Liver (tissue), 7 donors: ENCODE measurements at regions not wholly inside any gene's neighbourhood (a gene's known extent, or its start where the extent isn't known, plus 50 kb on each side); places are given as distances from the start of the nearest gene placed in this dataset.

Experiments used
- DNase-seq: peaks from one replicate; pipeline ENCODE4 v3.0.0-alpha.2; 2017; ENCODE audit warnings: low spot score
- H3K27ac ChIP-seq, 2 donors: one replicate each; pipeline ENCODE4 v1.7.0; 2013; ENCODE audit warnings: inconsistent platforms in 2 of 2, low read length in 2 of 2, control low read depth in 1 of 2, low read depth in 1 of 2, mild to moderate bottlenecking in 1 of 2
- H3K27me3 ChIP-seq, 4 donors: one replicate each; pipeline versions ENCODE4 v1.6.1 to v1.7.0; 2013; ENCODE audit warnings: low read length in 3 of 4, inconsistent platforms in 1 of 4, mild to moderate bottlenecking in 1 of 4, moderate library complexity in 1 of 4; ENCODE audit not compliant: control insufficient read depth in 4 of 4, insufficient read depth in 4 of 4
- H3K36me3 ChIP-seq, 4 donors: one replicate each; pipeline versions ENCODE4 v1.6.1 to v1.7.0; 2013; ENCODE audit warnings: low read length in 3 of 4, mild to moderate bottlenecking in 3 of 4, low read depth in 1 of 4, moderate library complexity in 1 of 4; ENCODE audit not compliant: control insufficient read depth in 4 of 4, insufficient read depth in 3 of 4
- H3K4me1 ChIP-seq, 4 donors: one replicate each; pipeline versions ENCODE4 v1.6.1 to v1.7.0; 2013; ENCODE audit warnings: low read length in 3 of 4, mild to moderate bottlenecking in 3 of 4, moderate library complexity in 1 of 4; ENCODE audit not compliant: control insufficient read depth in 4 of 4, insufficient read depth in 4 of 4
- H3K4me3 ChIP-seq, 3 donors: one replicate each; pipeline versions ENCODE4 v1.6.1 to v1.7.0; 2013; ENCODE audit warnings: low read length in 3 of 3, control low read depth in 1 of 3, low read depth in 1 of 3, mild to moderate bottlenecking in 1 of 3
- H3K9ac ChIP-seq, 2 donors: one replicate each; pipeline ENCODE4 v1.7.0; 2013; ENCODE audit warnings: low read length in 2 of 2, mild to moderate bottlenecking in 2 of 2, moderate library complexity in 2 of 2, control low read depth in 1 of 2, low read depth in 1 of 2
- H3K9me3 ChIP-seq, 4 donors: one replicate each; pipeline versions ENCODE4 v1.6.1 to v1.7.0; 2013; ENCODE audit warnings: low read length in 3 of 4; ENCODE audit not compliant: control insufficient read depth in 4 of 4
- HNF4A ChIP-seq, 2 donors: conservative IDR thresholded peaks; 2 replicates each; pipeline ENCODE4 v1.6.1; 2016; ENCODE audit warnings: antibody characterized with exemption in 2 of 2, mild to moderate bottlenecking in 2 of 2
- JUND ChIP-seq, 2 donors: IDR thresholded peaks; 2 replicates each; pipeline ENCODE4 v1.6.1; 2016; ENCODE audit warnings: antibody characterized with exemption in 2 of 2
- NR2F2 ChIP-seq: IDR thresholded peaks from 2 replicates; pipeline ENCODE4 v1.6.1; 2016; ENCODE audit warnings: antibody characterized with exemption
- RAD21 ChIP-seq, 2 donors: IDR thresholded peaks; 2 replicates each; pipeline ENCODE4 v1.6.1; 2016; ENCODE audit warnings: antibody characterized with exemption in 2 of 2, mild to moderate bottlenecking in 2 of 2
- RXRA ChIP-seq, 2 donors: IDR thresholded peaks; 2 replicates each; pipeline ENCODE4 v1.6.1; 2017 to 2018; ENCODE audit warnings: antibody characterized with exemption in 2 of 2, mild to moderate bottlenecking in 1 of 2
- SP1 ChIP-seq: IDR thresholded peaks from 2 replicates; pipeline ENCODE4 v1.6.1; 2018; ENCODE audit warnings: antibody characterized with exemption, mild to moderate bottlenecking
- WGBS: extraction: QIAGEN DNeasy Blood & Tissue Kit; methylation state at CpG from one replicate; pipeline ENCODE4 v1.1.7; 2013; 5-methylcytosine and 5-hydroxymethylcytosine counted together
- TF ChIP-seq, protein P1 (sequence below): IDR thresholded peaks from 2 replicates; pipeline ENCODE4 v1.6.1; 2016; ENCODE audit warnings: antibody characterized with exemption
- TF ChIP-seq, protein P2 (sequence below): IDR thresholded peaks from 2 replicates; pipeline ENCODE4 v1.6.1; 2016; ENCODE audit warnings: antibody characterized with exemption
- donor health status: healthy.
- donor health status: healthy.
- donor health status: healthy.
- donor health status: healthy.

DNA sequence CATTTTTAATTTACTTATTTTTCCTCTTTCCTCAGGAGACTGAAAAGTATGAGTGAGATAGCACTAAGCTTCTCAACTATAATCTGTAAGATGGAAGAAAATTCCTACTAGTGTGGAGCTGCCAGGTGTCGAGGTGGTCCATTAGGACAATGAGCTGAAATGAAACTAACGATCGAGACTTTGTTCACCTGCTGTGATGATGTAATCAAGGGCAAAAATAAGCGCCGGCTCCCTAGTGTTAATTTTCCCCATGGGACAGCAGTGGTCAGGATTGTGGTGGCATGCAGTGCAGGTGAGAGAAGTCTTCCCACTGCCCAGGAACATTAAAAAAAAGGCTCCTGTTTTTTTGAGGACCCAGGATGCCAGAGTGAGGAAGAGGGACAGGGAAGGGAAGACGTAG lies 859.1 kb upstream of the GCFC2 start:
- Histone ChIP-seq H3K4me1 (peaks cover 0 to 5% (median 3%) of the 10 kb centered on the region in 4 donors), H3K27me3 (no peaks in the 10 kb centered on the region), H3K36me3 (no peaks in the 10 kb centered on the region), H3K4me3 (peak overlapping the region; percentile 24 to 52 (median 27)), H3K9me3 (no peaks in the 10 kb centered on the region), H3K27ac (no peak overlapping the region), H3K9ac (peak overlapping the region in 1 of 2 donors; percentile 22)
- TF ChIP-seq HNF4A (conservative IDR thresholded peaks at IDR 0.05) = peak in 1 of 2 donors; percentile 44
- TF ChIP-seq, protein P1, sequence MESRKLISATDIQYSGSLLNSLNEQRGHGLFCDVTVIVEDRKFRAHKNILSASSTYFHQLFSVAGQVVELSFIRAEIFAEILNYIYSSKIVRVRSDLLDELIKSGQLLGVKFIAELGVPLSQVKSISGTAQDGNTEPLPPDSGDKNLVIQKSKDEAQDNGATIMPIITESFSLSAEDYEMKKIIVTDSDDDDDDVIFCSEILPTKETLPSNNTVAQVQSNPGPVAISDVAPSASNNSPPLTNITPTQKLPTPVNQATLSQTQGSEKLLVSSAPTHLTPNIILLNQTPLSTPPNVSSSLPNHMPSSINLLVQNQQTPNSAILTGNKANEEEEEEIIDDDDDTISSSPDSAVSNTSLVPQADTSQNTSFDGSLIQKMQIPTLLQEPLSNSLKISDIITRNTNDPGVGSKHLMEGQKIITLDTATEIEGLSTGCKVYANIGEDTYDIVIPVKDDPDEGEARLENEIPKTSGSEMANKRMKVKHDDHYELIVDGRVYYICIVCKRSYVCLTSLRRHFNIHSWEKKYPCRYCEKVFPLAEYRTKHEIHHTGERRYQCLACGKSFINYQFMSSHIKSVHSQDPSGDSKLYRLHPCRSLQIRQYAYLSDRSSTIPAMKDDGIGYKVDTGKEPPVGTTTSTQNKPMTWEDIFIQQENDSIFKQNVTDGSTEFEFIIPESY = no peak
- no peak for DNase-seq
- WGBS = 36% methylated on average over 6 of the region's 6 CpGs

DNA sequence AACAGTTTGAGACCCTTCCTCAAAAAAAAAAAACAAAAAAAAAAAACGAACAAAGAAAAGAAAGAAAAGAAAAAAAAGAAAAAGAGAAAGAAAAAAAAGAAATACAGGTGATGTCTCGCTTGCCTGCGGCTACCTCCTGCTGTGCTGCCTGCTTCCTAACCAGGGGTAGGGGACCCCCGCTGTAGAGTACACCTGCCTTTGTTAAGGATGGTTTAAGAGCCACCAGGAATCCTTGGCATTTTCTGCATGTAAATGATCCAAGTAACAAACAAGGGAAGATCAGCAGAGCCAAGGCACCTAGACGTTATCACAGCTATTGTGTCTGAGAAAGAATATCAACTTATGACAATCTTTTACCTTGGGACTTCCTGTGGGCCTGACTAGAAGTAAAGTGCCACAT lies 856.8 kb upstream of the GCFC2 start:
- Histone ChIP-seq H3K9ac (no peak overlapping the region), H3K27ac (no peak overlapping the region), H3K36me3 (no peaks in the 10 kb centered on the region), H3K27me3 (no peaks in the 10 kb centered on the region), H3K4me3 (no peak overlapping the region), H3K4me1 (peaks cover 0 to 10% (median 4%) of the 10 kb centered on the region in 4 donors), H3K9me3 (no peaks in the 10 kb centered on the region)
- TF ChIP-seq JUND (IDR thresholded peaks at IDR 0.05) = no peak
- TF ChIP-seq, protein P2, sequence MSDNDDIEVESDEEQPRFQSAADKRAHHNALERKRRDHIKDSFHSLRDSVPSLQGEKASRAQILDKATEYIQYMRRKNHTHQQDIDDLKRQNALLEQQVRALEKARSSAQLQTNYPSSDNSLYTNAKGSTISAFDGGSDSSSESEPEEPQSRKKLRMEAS = no peak
- TF ChIP-seq NR2F2 = no peak
- no peak for DNase-seq
- WGBS = 81% methylated on average over 5 of the region's 5 CpGs

DNA sequence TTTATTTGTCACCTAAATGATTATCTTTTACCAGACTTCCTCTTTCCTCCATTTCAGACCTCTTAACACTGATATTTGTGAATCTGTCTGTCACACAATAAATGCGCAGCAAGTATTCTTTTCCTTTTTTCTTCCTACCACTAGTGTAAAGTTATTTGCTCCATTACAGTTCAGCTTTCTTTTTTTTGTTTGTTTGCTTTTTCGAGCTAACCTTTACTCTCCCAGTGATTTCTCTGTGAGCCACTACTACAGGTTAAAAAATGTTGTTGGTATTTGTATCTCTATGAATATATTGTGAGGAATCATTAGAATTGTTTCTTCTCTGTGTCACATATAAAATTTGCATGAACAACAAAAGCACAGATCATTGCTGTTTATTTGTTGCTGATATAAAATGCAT lies 854.0 kb upstream of the GCFC2 start:
- H3K4me1 ChIP-seq = peaks cover 0 to 7% (median 3%) of the 10 kb centered on the region in 4 donors
- no peak for DNase-seq
- H3K9ac ChIP-seq = no peak overlapping the region
- no peak for TF ChIP-seq RAD21 (IDR thresholded peaks at IDR 0.05)
- peak in 1 of 2 donors; percentile 35 for TF ChIP-seq HNF4A (conservative IDR thresholded peaks at IDR 0.05)
- peak; percentile 39 for TF ChIP-seq SP1
- H3K36me3 ChIP-seq = no peaks in the 10 kb centered on the region
- H3K9me3 ChIP-seq = no peaks in the 10 kb centered on the region
- no peak overlapping the region for H3K4me3 ChIP-seq
- no peaks in the 10 kb centered on the region for H3K27me3 ChIP-seq
- peak overlapping the region; percentile 37 to 51 for H3K27ac ChIP-seq
- WGBS = 30% methylated on average over 2 of the region's 2 CpGs

DNA sequence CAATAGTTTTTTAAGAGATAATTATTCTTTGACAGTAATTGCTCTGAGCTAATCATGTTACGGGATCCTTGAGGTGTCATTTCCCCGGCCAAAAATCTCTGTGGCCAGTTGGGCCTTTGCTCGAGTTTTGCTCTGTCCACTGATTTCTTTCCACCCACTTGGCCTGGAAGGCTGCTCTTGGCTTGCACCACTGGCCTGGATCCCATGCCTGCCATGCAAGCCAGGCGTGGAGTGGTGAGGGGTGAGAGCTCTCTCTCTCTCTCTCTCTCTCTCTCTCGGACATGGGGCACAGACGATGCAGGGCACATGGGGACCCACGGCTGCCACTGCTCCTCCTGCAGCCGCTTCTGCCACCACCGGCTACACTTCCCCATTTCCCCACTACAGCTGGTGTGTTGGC lies 853.0 kb upstream of the GCFC2 start:
- peak in 1 of 2 donors; percentile 23 for TF ChIP-seq RXRA (IDR thresholded peaks at IDR 0.05)
- TF ChIP-seq HNF4A (conservative IDR thresholded peaks at IDR 0.05) = peak in 1 of 2 donors; percentile 19
- TF ChIP-seq NR2F2 = no peak
- TF ChIP-seq, protein P2 = no peak
- Histone ChIP-seq H3K4me3 (no peak overlapping the region), H3K36me3 (no peaks in the 10 kb centered on the region), H3K9me3 (no peaks in the 10 kb centered on the region), H3K9ac (no peak overlapping the region), H3K27me3 (no peaks in the 10 kb centered on the region), H3K4me1 (peaks cover 0 to 7% (median 2%) of the 10 kb centered on the region in 4 donors), H3K27ac (peak overlapping the region in 1 of 2 donors; percentile 18)
- no peak for DNase-seq
- WGBS = 67% methylated on average over 9 of the region's 9 CpGs
